Activated B cell treated with CpG ODN at 0.5 μM for 24 hours (primary cell): ENCODE measurements at regions not wholly inside any gene's neighbourhood (a gene's known extent, or its start where the extent isn't known, plus 50 kb on each side); places are given as distances from the start of the nearest gene placed in this dataset.
"Not testable (repeated sequence)": the region's sequence is repeated elsewhere in the genome, so short reads cannot be mapped to it uniquely, and the experiment has no call there.

Experiments
- ATAC-seq: fragments of 200-7000 bp; cut with Tn5 transposase; one replicate; pipeline ENCODE4 v1.10.0; 2021; ENCODE audit warnings: low read depth, mild to moderate bottlenecking, moderate library complexity
- CTCF ChIA-PET: fragments of 350-600 bp; sonication (Branson Sonifier 250); formaldehyde crosslinking; loops from one replicate; lab custom pipeline; 2021; ENCODE audit warnings: antibody characterized with exemption; lab: Charles Lee
- POLR2A ChIA-PET: fragments of 350-600 bp; sonication (Branson Sonifier 250); formaldehyde crosslinking; loops from one replicate; lab custom pipeline; 2021; ENCODE audit warnings: antibody characterized with exemption; lab: Charles Lee
- DNase-seq: peaks from one replicate; pipeline ENCODE4 v3.0.0; 2022
- H3K27ac Mint-ChIP-seq: one replicate; pipeline ENCODE4 v1.8.0; 2020; ENCODE audit warnings: mixed read lengths
- H3K27me3 Mint-ChIP-seq: one replicate; pipeline ENCODE4 v1.8.0; 2021; ENCODE audit warnings: mixed read lengths
- H3K36me3 Mint-ChIP-seq: one replicate; pipeline ENCODE4 v1.8.0; 2021; ENCODE audit warnings: low read depth, mixed read lengths
- H3K4me1 Mint-ChIP-seq: one replicate; pipeline ENCODE4 v1.8.0; 2021; ENCODE audit warnings: mixed read lengths
- H3K4me3 Mint-ChIP-seq: one replicate; pipeline ENCODE4 v1.8.0; 2020; ENCODE audit warnings: mild to moderate bottlenecking, mixed read lengths
- H3K9me3 Mint-ChIP-seq: one replicate; pipeline ENCODE4 v1.8.0; 2020; ENCODE audit warnings: mixed read lengths
- CTCF ChIP-seq: fragments of 200-600 bp; IDR thresholded peaks from one replicate; pipeline ENCODE4 v1.8.0; 2022; ENCODE audit warnings: antibody characterized with exemption, mild to moderate bottlenecking
- intact Hi-C: fragments of 100-400 bp; cut with micrococcal nuclease; formaldehyde crosslinking; loops from one replicate; pipeline ENCODE4 v1.15.1; 2024

DNA sequence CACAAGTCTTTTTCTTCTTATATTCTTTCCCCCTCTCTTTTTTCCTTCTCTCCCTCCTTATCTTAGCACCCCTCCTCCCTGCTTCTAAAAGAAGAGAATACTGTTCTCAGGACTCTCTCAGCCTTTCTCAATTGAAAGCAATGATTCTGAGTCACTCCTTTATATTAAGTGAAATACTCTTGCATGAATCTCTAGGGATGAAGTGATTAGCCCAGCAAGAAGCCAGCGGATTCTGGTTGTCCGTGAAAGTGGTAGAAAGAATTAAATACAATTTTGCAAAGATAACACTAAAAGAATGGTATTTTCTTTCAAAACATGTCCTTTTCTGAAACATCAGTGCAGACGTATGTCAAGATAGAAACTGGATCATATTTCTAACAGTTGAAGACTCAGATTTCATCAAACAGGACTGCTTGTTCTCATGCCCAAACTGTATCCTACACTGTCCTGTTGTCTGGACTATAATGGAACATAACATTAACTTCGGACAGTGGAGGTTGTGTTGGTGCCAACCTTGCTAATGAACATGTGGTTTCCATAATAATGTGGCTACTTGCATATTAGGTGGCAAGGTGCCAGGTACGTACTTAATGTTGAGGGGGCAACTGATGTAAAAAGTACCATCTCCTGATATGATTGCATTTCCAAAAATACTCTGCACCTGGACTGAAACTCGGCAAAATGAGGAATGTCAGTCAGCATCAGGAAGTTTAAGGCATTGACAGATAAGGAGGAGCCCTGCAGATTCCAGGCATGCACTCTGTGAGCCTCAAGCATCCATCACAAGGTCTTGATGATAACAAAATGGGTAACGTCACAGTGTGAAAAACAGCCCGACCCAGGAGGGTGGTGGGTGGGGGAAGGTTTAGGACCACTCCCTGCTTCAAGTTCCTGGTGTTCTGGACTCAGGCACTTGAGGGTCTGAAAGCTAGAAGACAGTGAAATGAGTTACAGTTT lies 357.2 kb downstream of the DLEU7 start:
- no peak overlapping the region for H3K27ac Mint-ChIP-seq
- H3K4me3 Mint-ChIP-seq, result no peak overlapping the region
- CTCF ChIA-PET, result no interaction called here
- no peak for TF ChIP-seq CTCF
- H3K27me3 Mint-ChIP-seq, result no peaks in the 10 kb centered on the region
- intact Hi-C loops, result no loop called here
- POLR2A ChIA-PET, result no interaction called here
- H3K36me3 Mint-ChIP-seq, result no peaks in the 10 kb centered on the region
- ATAC-seq (no peak), DNase-seq (no peak)
- H3K4me1 Mint-ChIP-seq, result no peaks in the 10 kb centered on the region
- no peaks in the 10 kb centered on the region for H3K9me3 Mint-ChIP-seq

DNA sequence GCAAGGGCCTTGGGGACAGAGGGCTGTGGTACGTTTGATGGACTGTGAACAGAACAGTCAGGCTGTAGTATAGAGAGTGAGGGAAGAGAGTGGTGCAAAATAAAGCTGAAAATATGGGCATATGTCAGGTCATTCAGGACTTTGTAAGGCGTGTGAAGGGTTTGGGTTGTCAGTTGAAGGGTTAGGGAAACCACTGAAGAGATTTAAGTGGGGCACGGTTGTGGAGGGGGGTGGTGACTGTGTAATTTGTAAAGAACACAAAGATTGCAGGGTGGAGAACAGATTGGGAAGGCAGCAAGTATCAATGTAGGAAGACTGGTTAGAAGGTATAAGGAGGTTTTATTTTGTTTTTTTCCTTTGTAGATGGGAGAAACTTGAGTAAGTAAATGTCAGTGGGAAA lies 349.8 kb downstream of the DLEU7 start:
- intact Hi-C loops, result no loop called here
- DNase-seq (no peak), ATAC-seq (no peak)
- CTCF ChIA-PET, result no interaction called here
- POLR2A ChIA-PET, result no interaction called here
- no peak overlapping the region for H3K4me3 Mint-ChIP-seq
- H3K27me3 Mint-ChIP-seq, result no peaks in the 10 kb centered on the region
- no peaks in the 10 kb centered on the region for H3K9me3 Mint-ChIP-seq
- H3K27ac Mint-ChIP-seq, result no peak overlapping the region
- no peaks in the 10 kb centered on the region for H3K4me1 Mint-ChIP-seq
- no peaks in the 10 kb centered on the region for H3K36me3 Mint-ChIP-seq
- TF ChIP-seq CTCF, result no peak

GRCh38 chr13:50494138-50494537 lies 349.4 kb downstream of the DLEU7 start:
- H3K9me3 Mint-ChIP-seq, result no peaks in the 10 kb centered on the region
- no peaks in the 10 kb centered on the region for H3K36me3 Mint-ChIP-seq
- no peak for ATAC-seq
- no peak for DNase-seq
- ChIA-PET POLR2A (no interaction called here), CTCF (no interaction called here)
- H3K4me1 Mint-ChIP-seq, result no peaks in the 10 kb centered on the region
- no peak for TF ChIP-seq CTCF
- H3K27ac Mint-ChIP-seq, result no peak overlapping the region
- no peaks in the 10 kb centered on the region for H3K27me3 Mint-ChIP-seq
- H3K4me3 Mint-ChIP-seq, result no peak overlapping the region
- intact Hi-C loops, result no loop called here

DNA sequence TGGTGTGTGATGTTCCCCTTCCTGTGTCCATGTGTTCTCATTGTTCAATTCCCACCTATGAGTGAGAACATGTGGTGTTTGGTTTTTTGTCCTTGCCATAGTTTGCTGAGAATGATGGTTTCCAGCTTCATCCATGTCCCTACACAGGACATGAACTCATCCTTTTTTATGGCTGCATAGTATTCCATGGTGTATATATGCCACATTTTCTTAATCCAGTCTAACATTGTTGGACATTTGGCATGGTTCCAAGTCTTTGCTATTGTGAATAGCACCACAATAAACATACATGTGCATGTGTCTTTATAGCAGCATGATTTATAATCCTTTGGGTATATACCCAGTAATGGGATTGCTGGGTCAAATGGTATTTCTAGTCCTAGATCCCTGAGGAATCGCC lies 340.3 kb downstream of the DLEU7 start:
- H3K36me3 Mint-ChIP-seq, H3K27me3 Mint-ChIP-seq, DNase-seq, intact Hi-C loops, POLR2A ChIA-PET, H3K9me3 Mint-ChIP-seq, H3K4me3 Mint-ChIP-seq, ATAC-seq, CTCF ChIA-PET, H3K4me1 Mint-ChIP-seq, H3K27ac Mint-ChIP-seq: not testable (repeated sequence)

DNA sequence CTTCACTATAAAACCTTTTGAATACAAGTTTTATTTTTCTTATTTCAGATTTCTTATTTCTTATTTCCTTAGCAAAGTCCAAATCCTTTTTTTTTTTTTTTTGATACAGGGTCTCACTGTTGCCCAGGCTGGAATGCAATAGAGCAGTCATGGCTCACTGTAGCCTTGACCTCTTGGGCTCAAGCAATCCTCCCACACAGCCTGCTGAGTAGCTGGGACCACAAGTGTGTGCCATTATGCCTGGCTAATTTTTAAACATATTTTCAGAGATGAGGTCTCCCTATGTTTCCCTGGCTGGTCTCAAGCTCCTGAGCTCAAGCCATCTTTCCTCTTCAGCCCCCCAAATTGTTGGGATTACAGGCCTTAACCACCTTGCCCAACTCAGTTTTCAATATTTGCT lies 334.3 kb downstream of the DLEU7 start:
- Mint-ChIP-seq H3K9me3 (no peaks in the 10 kb centered on the region), H3K4me1 (no peaks in the 10 kb centered on the region), H3K4me3 (no peak overlapping the region), H3K27me3 (no peaks in the 10 kb centered on the region), H3K36me3 (no peaks in the 10 kb centered on the region), H3K27ac (no peak overlapping the region)
- ATAC-seq (no peak), DNase-seq (no peak)
- intact Hi-C loops, result no loop called here
- ChIA-PET CTCF (no interaction called here), POLR2A (interaction anchor here (0.7 kb wide), 1 partner anchor 12 kb away, joined by 8 read pairs; no protein-coding TSS in a partner anchor)
- TF ChIP-seq CTCF, result no peak
